ENCODE measurements at regions not wholly inside any gene's neighbourhood (a gene's known extent, or its start where the extent isn't known, plus 50 kb on each side); places are given as distances from the start of the nearest gene placed in this dataset.

DNA sequence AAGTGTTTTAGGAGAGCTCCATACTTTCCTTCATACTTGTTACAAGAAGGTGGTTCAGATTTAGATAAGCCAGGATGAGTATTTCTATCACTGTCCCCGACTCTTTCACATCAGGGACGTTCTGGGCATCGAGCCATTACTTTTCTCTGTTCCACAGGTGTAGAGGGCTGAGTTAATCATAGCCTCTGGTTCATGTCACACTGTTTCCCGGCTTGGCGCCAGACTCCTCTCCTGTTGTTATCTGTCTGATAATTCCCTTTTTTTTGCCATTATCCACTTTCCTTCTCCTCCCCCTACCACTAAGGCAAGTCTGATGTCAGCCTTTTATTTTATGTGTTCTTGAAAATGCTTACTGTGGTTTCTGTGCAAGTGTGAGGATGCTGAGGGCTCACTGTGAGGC, 593.4 kb downstream of the UTRN start:
- TF ChIP-seq, protein P1, sequence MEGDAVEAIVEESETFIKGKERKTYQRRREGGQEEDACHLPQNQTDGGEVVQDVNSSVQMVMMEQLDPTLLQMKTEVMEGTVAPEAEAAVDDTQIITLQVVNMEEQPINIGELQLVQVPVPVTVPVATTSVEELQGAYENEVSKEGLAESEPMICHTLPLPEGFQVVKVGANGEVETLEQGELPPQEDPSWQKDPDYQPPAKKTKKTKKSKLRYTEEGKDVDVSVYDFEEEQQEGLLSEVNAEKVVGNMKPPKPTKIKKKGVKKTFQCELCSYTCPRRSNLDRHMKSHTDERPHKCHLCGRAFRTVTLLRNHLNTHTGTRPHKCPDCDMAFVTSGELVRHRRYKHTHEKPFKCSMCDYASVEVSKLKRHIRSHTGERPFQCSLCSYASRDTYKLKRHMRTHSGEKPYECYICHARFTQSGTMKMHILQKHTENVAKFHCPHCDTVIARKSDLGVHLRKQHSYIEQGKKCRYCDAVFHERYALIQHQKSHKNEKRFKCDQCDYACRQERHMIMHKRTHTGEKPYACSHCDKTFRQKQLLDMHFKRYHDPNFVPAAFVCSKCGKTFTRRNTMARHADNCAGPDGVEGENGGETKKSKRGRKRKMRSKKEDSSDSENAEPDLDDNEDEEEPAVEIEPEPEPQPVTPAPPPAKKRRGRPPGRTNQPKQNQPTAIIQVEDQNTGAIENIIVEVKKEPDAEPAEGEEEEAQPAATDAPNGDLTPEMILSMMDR (IDR thresholded peaks at IDR 0.05; ENCODE audit: low read length) = no peak
- TF ChIP-seq EZH2 (optimal IDR thresholded peaks at IDR 0.05; ENCODE audit: low read depth, low read length) (no peak), EZH2phosphoT487 (IDR thresholded peaks at IDR 0.05; ENCODE audit: low read length) (no peak)
